Stimulated activated naive CD4-positive, alpha-beta T cell treated with Interleukin-2 at 50 U/mL for 16 hours (primary cell): ENCODE measurements at regions not wholly inside any gene's neighbourhood (a gene's known extent, or its start where the extent isn't known, plus 50 kb on each side); places are given as distances from the start of the nearest gene placed in this dataset.
"Not testable (repeated sequence)": the region's sequence is repeated elsewhere in the genome, so short reads cannot be mapped to it uniquely, and the experiment has no call there.

Source experiments
- DNase-seq: peaks from one replicate; lab custom pipeline; 2025; lab: John Stamatoyannopoulos, UW

GRCh38 chr5:56295311-56295710, 62.2 kb upstream of the ANKRD55 start:
- DNase-seq, result not testable (repeated sequence)

GRCh38 chr5:56294354-56294753, 61.2 kb upstream of the ANKRD55 start:
- no peak for DNase-seq

GRCh38 chr5:56292874-56293273, 59.7 kb upstream of the ANKRD55 start:
- not testable (repeated sequence) for DNase-seq

GRCh38 chr5:56291661-56292374, 58.7 kb upstream of the ANKRD55 start:
- DNase-seq, result no peak

- no peak for DNase-seq
These were observed 58.0 kb upstream of the ANKRD55 start for GRCh38 chr5:56291079-56291643.

- DNase-seq, result no peak
These were observed 57.4 kb upstream of the ANKRD55 start for GRCh38 chr5:56290378-56291078.

GRCh38 chr5:56289602-56289987, 56.5 kb upstream of the ANKRD55 start:
- DNase-seq, result no peak

- DNase-seq, result no peak
These were observed 55.9 kb upstream of the ANKRD55 start for GRCh38 chr5:56288873-56289601.

GRCh38 chr5:56286015-56286884, 53.1 kb upstream of the ANKRD55 start:
- no peak for DNase-seq

GRCh38 chr5:56282951-56283350, 49.8 kb upstream of the ANKRD55 start:
- DNase-seq, result no peak
